ENCODE measurements at regions not wholly inside any gene's neighbourhood (a gene's known extent, or its start where the extent isn't known, plus 50 kb on each side); places are given as distances from the start of the nearest gene placed in this dataset.

DNA sequence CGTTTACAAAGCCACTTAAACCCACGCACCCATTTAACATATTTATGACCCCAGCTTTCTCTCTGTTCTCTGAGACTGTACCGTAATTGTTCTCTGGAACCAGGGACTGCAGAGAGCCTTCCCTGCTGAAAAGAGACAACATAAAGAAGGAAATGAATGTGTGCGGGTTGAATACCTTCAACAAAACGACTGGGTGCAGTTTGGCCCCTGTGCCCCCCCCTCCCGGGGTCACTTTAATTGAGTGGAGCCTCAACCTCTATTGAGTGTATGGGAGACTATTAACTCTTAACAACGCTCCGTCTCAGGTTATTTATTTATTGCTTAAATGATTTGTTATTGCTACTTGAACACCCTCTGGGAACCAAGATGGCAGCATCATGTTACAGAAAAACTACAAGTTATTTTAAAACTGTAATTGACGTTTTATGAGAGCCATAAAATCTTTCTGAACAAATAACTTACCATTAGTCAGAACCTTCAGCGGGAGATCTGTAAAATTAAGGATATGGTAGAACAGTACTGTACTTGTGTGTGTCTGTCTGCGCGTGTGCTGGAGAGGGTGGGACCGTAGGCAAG, 70.6 kb downstream of the GAS1 start:
- no peaks in the 10 kb centered on the region for H3K36me3 ChIP-seq
- H3K27ac ChIP-seq (replicated peaks): no peak overlapping the region
- H3K4me3 ChIP-seq: no peak overlapping the region
- TF ChIP-seq, protein P1, sequence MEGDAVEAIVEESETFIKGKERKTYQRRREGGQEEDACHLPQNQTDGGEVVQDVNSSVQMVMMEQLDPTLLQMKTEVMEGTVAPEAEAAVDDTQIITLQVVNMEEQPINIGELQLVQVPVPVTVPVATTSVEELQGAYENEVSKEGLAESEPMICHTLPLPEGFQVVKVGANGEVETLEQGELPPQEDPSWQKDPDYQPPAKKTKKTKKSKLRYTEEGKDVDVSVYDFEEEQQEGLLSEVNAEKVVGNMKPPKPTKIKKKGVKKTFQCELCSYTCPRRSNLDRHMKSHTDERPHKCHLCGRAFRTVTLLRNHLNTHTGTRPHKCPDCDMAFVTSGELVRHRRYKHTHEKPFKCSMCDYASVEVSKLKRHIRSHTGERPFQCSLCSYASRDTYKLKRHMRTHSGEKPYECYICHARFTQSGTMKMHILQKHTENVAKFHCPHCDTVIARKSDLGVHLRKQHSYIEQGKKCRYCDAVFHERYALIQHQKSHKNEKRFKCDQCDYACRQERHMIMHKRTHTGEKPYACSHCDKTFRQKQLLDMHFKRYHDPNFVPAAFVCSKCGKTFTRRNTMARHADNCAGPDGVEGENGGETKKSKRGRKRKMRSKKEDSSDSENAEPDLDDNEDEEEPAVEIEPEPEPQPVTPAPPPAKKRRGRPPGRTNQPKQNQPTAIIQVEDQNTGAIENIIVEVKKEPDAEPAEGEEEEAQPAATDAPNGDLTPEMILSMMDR (IDR thresholded peaks at IDR 0.05; ENCODE audit: borderline replicate concordance): no peak
- H3K27me3 ChIP-seq (ENCODE audit: low read depth): peaks cover 22% of the 10 kb centered on the region
- intact Hi-C loops (cut with micrococcal nuclease): no loop called here
- no peak for DNase-seq
- peaks cover 6% of the 10 kb centered on the region for H3K9me3 ChIP-seq (replicated peaks)
- no peaks in the 10 kb centered on the region for H3K4me1 ChIP-seq

DNA sequence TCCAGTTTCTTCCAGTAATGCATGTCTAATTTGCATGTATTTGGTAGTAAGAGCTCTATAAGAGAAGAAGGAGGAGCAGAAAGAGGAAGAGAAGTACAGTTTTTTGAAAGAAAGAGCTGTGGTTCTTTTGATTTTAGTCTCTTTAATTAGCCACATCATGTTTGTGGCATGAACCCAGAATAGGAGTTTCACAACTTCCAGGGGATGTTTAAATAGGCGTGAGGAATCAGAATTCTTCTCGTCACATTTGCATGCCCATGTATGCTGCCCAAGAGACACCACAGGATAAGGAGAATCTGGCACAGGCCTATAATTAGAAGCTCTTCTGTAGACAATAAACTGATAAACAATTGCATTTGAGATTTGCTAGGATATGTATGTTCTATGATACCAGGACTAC, 78.7 kb downstream of the GAS1 start:
- TF ChIP-seq, protein P1 (IDR thresholded peaks at IDR 0.05; ENCODE audit: borderline replicate concordance): no peak
- H3K9me3 ChIP-seq (replicated peaks): peaks cover 6% of the 10 kb centered on the region
- no peaks in the 10 kb centered on the region for H3K27me3 ChIP-seq (ENCODE audit: low read depth)
- intact Hi-C loops (cut with micrococcal nuclease): no loop called here
- peaks cover 5% of the 10 kb centered on the region for H3K4me1 ChIP-seq
- no peak overlapping the region for H3K27ac ChIP-seq (replicated peaks)
- H3K4me3 ChIP-seq: no peak overlapping the region
- no peak for DNase-seq
- no peaks in the 10 kb centered on the region for H3K36me3 ChIP-seq

DNA sequence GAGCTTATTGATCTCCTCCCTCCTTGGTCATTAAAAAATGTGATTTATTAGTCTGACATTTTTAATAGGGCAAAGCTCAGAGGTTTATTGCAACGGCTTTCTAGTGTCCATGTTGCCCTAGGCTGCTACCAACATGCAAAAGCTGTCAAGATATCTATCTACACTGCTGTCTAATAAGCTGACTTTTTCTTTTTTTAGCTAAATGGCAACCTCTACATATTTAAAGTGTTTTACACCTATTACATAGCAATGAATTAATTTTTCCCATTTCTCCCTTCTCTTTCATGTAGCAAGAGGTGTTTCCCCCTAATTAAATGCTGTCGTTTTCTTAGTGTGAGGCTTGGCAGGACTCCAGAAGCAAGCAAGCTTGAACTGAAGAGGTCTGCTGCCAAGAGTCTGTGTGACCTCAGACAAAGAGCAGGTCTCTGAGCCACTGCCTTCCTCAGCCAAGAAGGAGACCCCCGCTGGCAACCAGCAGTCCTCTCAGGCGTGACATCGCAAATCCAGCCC, 79.4 kb downstream of the GAS1 start:
- Histone ChIP-seq H3K4me1 (peaks cover 5% of the 10 kb centered on the region), H3K4me3 (no peak overlapping the region), H3K9me3 (replicated peaks) (peaks cover 4% of the 10 kb centered on the region), H3K36me3 (no peaks in the 10 kb centered on the region), H3K27ac (replicated peaks) (no peak overlapping the region), H3K27me3 (ENCODE audit: low read depth) (no peaks in the 10 kb centered on the region)
- no peak for DNase-seq
- intact Hi-C loops (cut with micrococcal nuclease): no loop called here
- TF ChIP-seq, protein P1 (IDR thresholded peaks at IDR 0.05; ENCODE audit: borderline replicate concordance): no peak

DNA sequence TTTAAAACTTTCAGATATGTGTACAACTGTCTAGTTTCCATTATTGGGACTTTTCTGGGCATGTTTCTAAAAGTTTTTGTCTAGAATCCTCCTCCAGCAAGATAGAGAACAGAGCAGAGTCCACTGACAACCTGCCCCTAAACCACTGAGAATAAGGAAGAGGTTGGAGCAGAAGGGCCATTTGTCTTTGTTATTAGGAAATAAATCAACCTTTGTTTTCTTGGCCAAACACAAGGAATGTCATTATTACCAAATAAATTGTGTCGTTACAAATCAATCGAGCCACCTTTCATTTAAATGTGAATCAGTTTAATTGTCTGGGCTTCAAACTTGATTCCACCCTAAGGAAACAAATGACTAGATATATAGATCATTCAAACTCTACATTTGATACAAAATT, 81.4 kb downstream of the GAS1 start:
- TF ChIP-seq, protein P1 (IDR thresholded peaks at IDR 0.05; ENCODE audit: borderline replicate concordance): no peak
- Histone ChIP-seq H3K4me1 (peaks cover 5% of the 10 kb centered on the region), H3K36me3 (no peaks in the 10 kb centered on the region), H3K27ac (replicated peaks) (no peak overlapping the region), H3K4me3 (no peak overlapping the region), H3K27me3 (ENCODE audit: low read depth) (peaks cover 6% of the 10 kb centered on the region), H3K9me3 (replicated peaks) (no peaks in the 10 kb centered on the region)
- no peak for DNase-seq
- intact Hi-C loops (cut with micrococcal nuclease): no loop called here

DNA sequence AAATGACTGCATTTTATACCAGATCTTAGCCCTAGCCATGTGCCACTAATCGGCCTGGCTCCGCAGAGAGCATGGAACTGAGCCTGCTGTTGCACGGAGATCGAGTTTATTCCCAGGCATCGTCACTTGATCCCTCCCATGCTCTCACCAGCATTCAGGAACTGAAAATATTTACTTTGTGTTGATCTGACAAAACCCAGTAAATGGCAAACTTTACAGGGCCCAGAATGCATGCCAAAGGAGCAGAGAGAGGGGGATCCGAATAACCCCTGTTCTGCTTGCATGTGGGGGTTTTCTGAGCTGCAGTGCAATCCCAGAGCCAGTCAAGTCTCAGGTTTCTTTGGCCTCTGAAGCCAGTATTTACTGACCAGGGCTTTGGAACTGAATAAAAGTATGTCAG, 87.3 kb downstream of the GAS1 start:
- no peak overlapping the region for H3K27ac ChIP-seq (replicated peaks)
- no peaks in the 10 kb centered on the region for H3K9me3 ChIP-seq (replicated peaks)
- no peaks in the 10 kb centered on the region for H3K4me1 ChIP-seq
- intact Hi-C loops (cut with micrococcal nuclease): no loop called here
- DNase-seq: no peak
- peaks cover 29% of the 10 kb centered on the region for H3K27me3 ChIP-seq (ENCODE audit: low read depth)
- H3K36me3 ChIP-seq: no peaks in the 10 kb centered on the region
- TF ChIP-seq, protein P1 (IDR thresholded peaks at IDR 0.05; ENCODE audit: borderline replicate concordance): no peak
- no peak overlapping the region for H3K4me3 ChIP-seq
